ENCODE measurements at regions not wholly inside any gene's neighbourhood (a gene's known extent, or its start where the extent isn't known, plus 50 kb on each side); places are given as distances from the start of the nearest gene placed in this dataset.

DNA sequence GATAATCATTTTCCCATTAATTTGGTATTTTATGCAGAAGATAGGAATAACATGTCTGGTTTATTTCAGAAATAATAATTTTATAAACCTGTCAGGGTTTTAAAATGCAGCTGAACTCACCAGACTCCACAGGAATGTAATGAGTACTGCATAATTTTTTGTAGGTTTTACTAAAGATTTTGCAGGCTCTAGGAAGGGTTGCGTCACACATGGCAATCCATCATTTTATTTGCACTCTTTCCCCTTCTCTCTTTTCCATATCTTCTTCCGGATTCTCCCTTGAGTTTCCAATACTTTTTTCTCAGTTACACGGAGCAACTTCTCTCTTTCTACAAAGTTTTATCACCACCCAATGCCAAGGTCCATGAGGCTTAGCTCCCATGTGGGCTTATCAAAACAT lies 234.7 kb downstream of the NFKBIZ start:
- DNase-seq = no peak

DNA sequence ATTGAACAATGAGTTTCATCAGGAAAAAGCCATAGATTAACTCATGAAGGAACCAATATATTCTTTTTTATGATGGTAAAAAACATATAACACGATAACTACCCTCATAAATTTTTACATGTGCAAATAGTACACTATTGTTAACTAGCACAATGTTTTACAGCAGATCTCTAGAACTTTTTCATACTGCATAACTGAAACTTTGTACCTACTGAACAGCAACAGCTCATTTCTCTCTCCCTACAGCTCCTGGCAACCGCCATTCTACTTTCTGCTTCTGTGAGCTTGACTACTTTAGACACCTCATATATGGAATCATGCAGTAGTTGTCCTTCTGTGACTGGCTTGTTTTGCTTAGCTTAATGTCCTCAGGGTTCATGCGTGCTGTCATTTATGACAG lies 235.4 kb downstream of the NFKBIZ start:
- peak in 1 of 5 experiments; percentile 62 for DNase-seq

DNA sequence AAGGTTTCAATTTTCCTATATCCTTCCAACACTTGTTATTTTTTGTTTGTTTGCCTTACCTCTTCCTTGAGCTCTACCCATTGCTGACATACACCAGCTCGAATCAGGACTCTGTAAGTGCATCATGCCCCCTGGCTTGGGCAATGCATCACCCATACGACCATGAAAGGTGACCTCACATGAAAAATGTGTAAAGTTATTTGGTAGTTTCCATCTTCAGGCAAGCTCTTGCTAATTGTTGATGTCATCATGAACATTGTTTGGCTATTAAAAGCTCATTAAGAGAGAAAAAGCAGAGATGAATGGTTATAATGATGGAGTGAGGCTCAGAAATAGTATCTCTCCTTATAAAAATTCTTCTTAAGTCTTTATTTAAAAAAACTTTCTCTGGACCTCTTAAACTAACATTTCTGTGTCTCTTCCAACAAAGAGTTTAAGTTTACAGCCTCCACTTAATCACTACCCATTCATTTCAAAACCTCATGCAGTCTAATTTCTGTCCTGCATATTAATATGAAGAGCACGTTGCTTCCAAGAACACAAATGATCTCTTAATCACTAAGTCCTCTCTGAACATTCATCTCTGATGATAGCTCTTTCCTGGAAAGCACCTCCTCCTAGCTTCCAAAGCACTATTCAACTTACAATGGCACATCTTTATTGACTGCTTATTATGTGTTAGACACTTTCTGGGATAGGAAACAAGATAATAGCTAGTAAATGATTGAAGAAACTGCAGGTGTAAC lies 236.3 kb downstream of the NFKBIZ start:
- peak in 1 of 5 experiments; percentile 71 for DNase-seq

DNA sequence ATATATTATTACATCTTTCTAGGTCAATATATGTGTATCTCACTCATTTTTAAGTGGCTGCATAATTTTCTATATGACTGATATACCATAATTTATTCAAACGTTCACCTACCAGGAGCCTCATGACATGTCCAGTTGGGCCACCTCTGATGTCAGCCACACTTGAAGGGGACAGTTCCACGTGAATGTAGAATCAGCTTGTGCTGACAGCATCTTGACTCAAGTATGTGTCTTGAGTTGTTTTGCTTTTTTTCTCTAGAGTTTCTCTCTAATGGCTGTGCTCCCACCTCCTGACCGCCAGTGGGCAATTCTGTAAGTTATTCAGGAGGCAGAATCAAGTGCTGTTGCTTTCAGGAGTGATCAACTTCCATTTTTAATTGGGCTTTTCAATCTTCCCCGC lies 237.9 kb downstream of the NFKBIZ start:
- no peak for DNase-seq

DNA sequence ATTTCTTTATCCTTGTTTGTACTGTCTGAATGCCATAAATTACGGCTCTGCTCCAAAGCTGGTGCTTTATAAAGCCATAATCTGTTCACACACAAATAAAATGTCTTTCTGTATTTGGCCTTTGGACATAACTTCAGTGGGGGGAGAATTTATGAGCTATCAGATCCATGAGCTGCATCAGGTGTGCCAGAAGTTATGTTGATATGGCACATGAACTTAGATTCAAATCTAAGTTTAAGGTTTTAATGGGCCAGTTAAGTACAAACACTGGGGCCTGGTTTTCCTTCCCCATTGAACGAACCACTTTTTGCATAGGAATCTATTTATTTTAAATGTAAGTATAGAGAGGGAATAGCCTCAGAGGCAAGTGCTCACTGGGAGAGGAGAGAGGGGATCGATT lies 239.9 kb downstream of the NFKBIZ start:
- no peak for DNase-seq

DNA sequence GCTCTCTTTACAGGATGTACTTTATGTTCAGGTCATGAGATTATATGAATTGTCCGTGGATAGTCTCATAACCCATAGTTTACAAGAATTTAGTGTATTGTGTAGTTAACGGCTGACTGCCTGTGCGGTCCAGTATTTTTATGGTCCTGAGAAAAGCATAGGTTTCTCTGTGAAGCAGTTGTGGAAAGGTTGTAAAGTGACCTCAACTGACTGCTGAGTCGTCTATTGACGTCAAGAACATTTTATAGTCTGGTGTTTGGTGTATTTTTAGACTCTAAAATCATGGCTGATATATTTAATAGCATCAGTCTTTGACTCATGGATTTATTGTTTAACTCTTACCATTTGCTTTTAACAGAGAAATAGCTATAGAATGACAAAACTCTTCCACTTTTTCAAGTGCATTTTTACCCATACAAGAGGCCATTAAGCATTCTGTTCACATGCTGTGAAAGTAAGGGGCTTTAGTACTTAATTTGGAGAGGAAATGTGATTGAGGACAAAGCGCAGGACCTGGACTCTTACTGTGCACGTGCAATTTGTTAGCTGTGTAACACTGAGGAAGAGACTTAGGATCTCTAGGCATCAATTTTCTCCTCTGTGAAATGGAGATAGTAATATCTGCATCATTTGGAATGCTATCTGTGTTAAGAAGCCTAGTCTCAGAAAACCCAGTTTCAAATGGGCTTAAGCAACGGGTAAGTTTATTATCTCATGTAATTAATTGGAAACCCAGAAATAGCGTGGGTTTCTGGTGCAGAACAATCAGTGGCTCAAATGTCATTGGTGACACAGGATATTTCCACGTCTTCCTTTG lies 240.8 kb downstream of the NFKBIZ start:
- DNase-seq = no peak

DNA sequence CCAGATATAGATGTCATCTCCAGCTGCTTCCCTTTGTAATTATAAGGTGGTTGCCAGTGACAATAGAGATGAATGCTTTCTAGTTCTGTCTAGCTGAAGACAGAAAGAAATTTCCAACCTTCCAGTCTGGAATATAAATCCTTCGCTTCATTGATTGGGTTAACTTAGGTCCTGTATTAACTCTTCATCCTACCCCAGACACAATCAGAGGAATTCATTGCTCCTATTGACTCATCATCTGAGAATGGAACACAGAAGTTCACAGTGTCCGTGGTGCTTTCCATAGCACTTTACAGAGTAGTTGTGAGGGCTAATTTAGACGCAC lies 241.4 kb downstream of the NFKBIZ start:
- DNase-seq = no peak

DNA sequence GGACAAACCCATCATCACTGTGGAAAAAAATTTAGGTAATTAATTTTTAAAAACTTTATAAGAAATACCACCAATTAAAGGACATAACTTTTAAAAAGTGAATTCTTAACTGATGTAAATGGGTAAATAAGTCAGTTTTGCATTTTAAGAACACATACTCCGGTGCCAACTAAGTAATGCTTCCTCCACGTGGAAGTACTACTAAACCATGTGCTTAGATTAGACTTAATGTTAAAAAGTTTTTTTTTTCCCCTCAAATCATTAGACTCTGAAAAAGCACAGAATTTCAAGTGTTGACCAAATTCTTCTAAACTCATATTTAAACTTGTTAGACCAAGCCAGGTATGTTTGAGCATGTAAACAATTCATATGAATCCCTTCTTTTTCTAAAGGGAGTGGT lies 242.0 kb downstream of the NFKBIZ start:
- DNase-seq = no peak

DNA sequence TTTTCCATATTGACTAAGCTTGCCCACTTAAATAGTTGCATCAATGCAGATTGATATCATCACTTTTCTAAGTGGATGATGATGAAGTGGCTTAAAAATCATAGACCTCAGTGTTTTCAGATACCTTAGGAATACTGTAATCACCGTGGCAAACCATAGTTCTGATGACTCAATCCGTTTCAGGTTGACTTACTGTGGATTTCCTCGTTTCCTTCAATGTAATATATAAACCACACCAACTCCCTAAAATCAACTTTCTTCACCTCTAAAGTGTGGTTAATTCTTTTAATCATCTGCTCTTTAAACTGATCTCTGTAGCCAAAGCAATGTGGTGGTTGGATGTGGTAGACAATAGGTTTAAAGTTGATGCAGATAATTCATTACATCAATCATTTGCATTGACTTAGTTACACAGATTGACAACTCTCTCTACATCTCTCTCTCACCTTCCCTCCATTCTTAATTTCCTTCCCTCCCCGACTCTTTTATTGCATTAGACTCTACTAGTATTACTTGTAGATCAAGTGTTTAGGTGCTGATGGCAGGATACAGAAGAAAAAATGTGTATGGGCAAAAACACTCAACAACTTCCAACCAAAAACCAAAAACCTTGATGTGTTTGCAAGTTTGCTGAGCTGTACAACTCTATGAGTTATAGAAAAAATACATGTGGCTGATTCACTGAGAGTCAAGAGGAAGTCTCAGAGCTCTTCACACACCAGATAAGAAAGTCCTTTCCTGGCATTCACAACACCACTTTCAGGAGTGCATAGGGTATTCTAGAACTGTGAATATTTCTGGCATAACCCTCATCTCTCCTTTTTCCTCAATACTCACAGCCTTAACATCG lies 243.5 kb downstream of the NFKBIZ start:
- peak in 1 of 5 experiments; percentile 94 for DNase-seq

DNA sequence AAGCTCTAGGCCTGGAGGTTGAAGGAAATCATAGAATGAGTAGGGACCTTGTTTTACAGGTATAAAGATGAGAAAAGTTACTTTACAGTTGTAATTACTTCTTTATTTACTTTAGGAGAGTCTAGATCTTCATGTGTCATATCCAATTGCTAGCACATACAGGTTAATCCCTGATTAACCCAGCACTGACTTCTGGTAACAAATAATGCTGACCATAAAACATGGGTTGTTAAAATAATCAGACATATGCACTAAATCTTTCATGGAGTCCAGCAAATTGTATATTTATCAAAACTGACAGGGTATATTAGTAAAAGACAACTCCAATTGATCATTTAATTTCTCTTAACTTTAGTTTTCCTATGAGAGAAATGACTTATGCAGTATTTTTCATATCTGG lies 245.2 kb downstream of the NFKBIZ start:
- no peak for DNase-seq

DNA sequence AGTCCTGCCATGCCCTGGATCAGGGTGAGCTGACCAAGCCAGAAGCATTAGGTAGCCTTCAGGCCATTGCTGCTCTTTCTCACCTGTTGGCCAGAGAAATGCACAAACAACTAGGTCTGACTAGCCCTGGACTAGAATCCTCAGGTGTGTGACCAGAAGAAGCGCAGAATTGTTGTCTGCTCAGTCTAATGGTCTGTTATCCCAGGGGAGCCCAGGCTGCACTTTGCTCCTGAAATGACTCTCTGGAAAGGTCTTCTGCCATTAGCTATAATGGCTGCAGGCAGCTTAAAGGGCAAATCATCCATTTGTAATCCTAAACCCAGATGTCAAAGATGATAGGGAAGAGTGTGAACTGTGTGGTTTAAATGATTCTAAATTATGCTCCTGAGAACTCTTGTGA lies 246.1 kb downstream of the NFKBIZ start:
- DNase-seq = no peak

DNA sequence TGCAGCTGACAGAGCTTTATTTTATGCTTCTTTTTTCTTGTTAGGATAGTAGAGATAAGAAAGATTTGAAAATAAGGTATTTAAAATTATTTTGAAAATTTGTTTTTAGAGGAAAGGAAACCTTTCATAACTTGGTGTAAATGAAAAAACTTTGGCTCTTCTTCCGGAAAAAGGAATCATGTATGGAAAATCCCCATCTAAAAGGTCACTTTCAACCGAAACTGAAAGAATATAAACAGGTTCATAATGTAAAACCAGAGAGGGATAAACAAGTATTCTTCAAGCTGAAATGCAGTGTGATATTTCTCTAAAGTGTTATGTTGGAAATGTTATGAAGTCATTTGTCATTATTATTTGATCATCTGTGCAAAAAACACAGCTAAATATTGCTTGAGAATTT lies 246.8 kb downstream of the NFKBIZ start:
- DNase-seq = no peak

DNA sequence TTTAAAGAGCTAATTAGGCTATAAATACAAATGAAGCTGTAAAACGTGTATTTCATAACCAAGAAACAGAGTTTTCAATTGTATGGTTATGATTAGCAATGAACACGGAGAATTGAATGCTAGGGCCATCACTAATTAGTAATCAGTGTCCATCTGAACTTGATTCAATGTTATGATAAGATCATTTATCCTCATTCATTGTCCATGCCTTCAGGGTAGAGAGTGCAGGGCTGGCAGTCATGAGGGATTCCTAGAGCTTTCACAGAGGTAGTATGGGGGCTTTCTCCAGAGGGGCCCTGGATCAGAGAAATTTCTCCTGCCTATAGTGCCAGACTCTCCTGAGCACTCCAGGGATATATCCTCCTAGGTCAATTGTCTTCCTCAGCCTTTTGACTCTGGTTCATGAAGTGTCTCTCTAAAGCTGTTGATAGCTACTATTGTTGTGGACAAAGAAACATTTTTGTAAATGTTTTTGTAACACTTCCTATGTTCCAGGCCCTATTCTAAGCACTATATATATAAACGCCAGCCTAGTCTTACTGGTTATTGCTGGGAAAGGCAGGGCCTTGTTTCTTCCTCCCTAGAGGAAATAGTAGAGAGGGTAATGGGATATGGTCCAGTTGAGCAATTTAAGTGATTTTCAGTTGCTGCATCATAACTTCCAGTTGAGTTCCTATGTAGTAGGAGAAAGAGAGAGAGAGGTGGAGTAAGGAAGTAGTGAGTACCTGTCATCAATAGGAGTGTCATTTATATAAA lies 249.0 kb downstream of the NFKBIZ start:
- no peak for DNase-seq

DNA sequence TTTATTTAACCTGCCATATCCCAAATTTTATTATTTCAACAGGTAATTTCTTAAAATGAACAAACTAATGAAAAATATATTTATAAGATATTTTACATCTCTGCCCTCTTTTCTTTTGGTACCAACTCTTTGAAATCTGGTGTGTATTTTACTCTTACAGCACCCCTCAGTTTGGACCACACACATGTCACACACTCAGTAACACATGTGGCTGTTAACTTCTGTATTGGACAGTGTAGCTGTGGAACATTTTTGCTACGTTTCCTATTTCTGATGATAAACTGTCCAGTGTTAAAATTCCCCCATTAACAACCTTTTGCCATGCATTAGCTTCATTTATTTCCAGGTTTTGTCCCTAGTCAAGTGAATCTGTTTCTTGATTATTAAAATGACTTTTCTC lies 250.6 kb downstream of the NFKBIZ start:
- no peak for DNase-seq

DNA sequence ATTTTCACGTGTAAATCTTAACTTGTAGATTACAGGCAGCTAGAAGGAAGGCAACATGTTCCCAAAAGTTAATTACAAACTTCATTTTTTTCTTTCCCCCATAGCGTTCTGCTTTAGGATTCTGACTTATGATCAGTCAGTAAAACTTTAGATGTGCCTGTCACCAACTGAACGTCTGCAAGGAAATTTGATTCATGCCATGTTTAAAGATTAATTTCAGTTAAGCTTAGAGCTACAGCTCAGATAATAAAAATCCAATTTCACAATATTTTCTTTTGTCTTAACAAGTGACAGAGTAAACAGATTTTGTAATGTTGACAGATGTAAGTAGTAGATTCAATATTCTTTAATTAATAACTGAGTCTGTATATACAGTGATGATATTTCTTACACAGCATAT lies 253.1 kb downstream of the NFKBIZ start:
- DNase-seq = no peak

DNA sequence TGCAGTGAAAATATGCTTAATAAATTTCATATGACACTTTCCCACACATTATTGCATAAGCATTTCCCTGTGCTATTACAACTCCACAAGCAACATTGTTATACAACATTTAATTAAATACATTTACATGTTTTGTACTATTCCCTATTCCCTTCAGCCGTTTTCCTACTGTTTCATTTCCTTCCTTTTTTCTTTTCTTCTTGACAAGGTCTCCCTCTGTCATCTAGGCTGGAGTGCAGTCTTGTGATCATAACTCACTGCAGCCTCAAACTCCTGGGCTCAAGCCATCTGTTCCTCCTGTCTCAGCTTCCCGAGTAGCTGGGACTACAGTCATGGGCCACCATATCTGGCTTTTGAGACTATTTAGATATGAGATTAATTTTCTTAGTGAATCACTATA lies 254.7 kb downstream of the NFKBIZ start:
- no peak for DNase-seq

DNA sequence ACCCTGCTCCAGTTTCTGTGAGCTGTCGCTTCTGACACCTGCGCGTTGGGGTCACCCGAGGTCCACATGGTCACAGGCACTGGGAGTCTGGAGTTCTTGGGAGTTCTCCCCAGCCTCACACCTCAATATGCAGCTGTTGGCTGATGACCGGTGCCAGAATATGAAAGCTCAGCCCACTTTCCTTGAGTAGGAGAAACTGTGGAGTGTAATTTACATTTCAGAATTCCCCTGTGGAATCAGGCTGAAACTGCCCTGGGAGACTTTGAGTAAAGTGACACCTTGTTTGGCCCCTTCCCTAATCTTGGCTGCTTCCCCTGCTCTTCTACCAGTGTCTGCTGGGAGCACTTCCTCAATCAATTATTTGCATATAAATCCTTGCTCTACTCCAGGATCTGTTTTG lies 255.9 kb downstream of the NFKBIZ start:
- no peak for DNase-seq

DNA sequence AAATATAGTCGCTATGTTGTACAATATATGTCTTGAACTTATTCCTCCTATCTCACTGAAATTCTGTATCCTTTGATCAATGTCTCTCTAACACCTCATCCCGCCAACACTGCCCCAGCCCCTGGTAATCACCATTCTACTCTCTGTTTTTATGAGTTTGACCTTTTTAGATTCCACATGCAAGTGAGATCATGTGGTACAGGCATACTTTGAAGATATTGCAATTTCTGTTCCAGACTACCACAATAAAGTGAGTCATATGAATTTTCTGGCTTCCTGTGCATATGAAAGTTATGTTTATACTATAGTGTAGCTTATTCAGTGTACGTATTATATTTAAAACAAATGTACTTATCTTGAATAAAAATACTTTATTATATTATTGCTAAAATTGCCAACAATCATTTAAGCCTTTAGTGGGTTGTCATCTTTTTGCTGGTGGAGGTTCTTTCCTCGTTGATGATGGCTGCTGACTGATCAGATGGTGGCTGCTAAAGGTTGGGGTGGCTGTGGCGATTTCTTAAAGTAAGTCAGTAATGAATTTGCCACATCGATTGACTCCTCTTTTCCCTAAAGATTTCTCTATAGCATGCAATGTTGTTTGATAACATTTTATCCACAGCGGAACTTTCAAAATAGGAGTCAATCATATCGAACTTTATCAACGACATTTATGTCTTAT lies 257.2 kb downstream of the NFKBIZ start:
- DNase-seq = no peak

DNA sequence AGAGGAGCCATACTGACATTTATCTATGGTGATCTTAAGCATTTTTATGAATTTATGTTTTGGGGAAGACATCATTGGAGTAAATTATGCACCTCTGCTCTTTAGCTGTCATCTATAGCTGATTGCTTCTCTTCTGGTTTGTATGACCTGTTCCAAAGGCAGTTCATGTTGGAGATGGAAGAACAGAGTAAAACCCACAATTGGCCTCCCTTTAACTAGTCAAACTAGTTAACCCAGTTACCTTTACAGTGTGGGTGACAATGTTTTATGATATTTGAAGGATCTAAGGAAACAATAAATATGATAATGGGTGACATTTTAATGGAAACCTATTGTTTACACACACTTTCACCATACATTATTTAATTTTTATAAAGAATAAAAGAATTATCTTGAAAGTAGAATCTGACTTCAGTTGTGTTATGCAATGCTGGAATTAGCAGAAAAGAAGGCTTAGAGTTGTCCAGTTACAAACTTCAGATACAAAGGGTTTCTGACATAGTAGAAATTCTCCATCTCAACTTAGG lies 263.5 kb downstream of the NFKBIZ start:
- no peak for DNase-seq

DNA sequence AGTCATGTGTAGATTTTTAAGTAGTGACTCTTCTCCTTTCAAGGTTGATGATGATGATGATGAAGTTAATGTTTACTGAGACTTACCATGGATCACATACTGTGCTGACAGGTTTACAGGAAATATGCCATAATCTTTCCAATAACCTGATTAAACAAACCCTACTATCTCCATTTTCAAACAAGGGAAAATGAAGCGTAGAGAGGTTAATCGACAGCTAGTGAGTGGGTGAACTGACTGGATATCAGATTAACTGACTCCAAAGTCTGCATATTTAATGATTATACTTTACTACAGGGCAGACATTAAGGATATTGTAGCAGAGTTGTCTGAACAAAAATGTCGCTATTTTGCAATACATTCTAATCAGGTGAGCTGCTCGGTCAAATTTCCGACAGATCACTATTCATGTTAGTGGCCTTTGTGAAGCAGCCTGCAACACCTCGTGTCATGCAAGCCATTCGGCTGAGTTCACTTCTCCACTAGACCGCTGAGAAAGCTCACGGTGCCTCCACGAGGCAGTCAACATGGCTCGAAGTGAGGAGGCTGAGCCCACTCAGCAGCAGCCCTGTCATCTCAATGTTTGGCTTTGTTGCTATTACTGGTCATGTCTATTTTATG lies 264.2 kb downstream of the NFKBIZ start:
- DNase-seq = peak in 1 of 5 experiments; percentile 34

DNA sequence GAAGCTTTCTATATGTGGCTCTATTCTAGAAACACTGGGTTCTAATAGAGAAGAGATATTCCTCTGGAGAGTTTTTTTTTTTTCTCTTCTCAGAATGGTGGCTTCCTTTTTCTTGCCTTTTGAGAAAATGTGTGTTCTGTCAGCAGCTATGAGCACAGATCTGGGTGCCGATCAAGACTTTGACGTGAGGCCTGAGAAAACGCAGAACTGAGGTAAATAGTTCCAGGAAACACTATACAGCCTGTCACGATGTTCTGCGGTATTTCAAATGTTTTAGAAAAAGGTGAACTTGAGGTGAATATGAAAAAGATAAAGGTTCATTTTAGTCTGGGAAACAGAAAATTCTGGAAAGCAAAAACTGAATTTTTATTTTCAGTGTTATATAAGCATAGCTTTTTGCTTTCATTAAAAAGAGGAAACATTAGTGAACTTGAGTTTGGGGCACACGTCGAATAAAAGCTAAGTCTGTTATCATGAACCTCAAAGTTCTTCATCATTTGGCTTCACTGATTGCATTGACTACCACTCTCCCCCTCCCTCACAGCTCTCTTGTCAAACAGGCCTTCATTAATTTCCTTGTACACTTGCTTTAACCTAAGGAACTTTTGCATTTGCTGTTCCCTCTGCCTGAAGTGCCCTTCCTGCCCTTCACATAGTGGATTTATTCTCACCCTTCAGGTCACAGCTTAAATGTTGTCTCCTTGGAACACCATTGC lies 265.1 kb downstream of the NFKBIZ start:
- peak in 1 of 5 experiments; percentile 95 for DNase-seq

Data from T-helper 2 cell (primary cell).